ENCODE measurements at regions not wholly inside any gene's neighbourhood (a gene's known extent, or its start where the extent isn't known, plus 50 kb on each side); places are given as distances from the start of the nearest gene placed in this dataset.

DNA sequence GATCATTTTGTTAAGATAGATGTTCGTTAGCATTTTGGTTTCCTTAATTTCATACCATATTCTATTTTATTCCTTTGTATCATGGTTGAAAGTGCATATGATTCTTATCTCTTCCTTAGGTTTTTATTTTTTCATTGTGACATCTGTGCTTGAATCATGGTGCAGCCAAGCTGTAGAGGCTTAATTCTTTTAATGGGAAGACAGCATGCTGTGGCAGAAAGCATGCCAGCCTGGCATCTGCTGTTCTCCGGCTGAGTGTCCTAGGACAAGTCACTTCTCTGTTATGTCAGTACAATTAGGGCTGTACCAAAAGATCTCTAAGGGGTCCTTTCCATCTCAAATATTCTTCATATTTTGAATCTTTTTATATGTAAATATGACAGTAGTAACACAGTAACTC lies 68.5 kb upstream of the PMFBP1 start:
- no peak for DNase-seq (ENCODE audit: extremely low read depth in 1 of 2, low read depth in 1 of 2)

GRCh38 chr16:72236866-72237265 lies 64.9 kb upstream of the PMFBP1 start:
- DNase-seq (ENCODE audit: extremely low read depth in 1 of 2, low read depth in 1 of 2) = no peak

GRCh38 chr16:72234387-72234786 lies 62.4 kb upstream of the PMFBP1 start:
- DNase-seq (ENCODE audit: extremely low read depth in 1 of 2, low read depth in 1 of 2) = no peak

- no peak for DNase-seq (ENCODE audit: extremely low read depth in 1 of 2, low read depth in 1 of 2)
These were observed 56.1 kb upstream of the PMFBP1 start for GRCh38 chr16:72228014-72228413.

DNA sequence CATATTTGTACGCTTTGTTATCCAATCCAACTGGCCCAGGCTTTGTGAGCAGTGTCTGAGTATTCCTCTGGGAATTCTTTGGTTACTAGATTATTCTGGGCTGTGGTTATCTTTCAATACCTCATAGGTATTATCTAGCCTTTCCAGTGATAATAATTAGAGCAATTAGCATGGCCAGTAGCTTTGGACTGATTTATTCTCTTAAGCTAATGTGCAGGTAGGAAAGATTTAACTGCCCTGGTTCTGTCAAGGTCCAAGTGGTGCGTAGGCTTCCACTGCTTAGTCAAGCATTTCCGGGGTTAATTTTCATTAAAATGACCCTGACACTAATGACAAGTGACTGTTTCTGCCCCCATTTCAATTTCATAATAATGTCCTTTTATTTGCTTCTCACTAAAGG lies 54.2 kb upstream of the PMFBP1 start:
- DNase-seq (ENCODE audit: extremely low read depth in 1 of 2, low read depth in 1 of 2) = no peak

DNA sequence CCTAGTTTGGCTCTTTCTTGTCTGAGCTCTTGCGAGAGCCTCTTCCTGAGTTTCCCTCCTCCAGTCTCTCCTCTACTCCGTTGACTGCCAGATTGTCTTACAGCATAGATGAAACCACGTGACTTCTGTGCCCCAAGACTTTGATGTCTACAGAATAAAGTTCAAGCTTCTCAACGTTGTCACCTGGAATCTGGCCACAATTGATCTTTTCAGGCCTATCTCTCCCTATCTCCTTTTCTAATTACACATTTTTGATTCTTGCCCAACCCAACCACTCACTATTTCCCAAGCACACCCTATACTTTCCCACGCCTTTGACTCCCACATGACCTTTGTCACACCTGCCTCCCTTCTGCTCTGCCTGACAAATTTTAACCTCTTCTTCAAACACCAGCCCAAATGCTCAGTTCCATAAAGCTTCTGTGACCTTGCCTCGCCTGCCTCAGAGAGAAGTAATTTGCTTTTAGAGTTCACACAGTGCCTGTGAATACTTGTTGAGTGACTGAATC lies 52.4 kb upstream of the PMFBP1 start:
- DNase-seq (ENCODE audit: extremely low read depth in 1 of 2, low read depth in 1 of 2) = no peak

- DNase-seq (ENCODE audit: extremely low read depth in 1 of 2, low read depth in 1 of 2) = no peak
These were observed 50.5 kb upstream of the PMFBP1 start for GRCh38 chr16:72222503-72222902.
